GM21447 (cell line): ENCODE measurements at regions not wholly inside any gene's neighbourhood (a gene's known extent, or its start where the extent isn't known, plus 50 kb on each side); places are given as distances from the start of the nearest gene placed in this dataset.

Experiments
- ATAC-seq: cut with Tn5 transposase; IDR thresholded peaks from one replicate; pipeline ENCODE4 v1.9.1; 2021; ENCODE audit not compliant: unreplicated experiment

DNA sequence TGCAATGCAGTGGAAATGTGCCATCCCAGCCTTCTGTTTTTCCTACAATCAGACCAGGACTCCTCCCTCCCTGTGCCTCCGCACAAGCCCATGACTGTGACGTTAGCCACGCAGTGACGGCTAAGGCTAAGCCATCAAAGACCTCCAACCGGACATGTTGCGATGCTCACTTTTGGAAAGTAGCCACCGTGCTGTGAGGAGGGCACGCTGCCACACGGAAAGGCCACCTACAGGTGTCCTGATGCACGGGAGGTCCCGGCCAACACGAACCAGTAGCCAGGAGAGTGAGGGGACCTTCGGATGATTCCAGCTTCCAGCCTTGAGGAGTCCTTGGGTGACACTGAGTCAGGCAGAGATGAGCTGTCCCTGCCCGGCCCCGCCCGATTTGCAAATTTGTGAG is 53.9 kb downstream of the FOXL1 start:
- ATAC-seq: no peak

DNA sequence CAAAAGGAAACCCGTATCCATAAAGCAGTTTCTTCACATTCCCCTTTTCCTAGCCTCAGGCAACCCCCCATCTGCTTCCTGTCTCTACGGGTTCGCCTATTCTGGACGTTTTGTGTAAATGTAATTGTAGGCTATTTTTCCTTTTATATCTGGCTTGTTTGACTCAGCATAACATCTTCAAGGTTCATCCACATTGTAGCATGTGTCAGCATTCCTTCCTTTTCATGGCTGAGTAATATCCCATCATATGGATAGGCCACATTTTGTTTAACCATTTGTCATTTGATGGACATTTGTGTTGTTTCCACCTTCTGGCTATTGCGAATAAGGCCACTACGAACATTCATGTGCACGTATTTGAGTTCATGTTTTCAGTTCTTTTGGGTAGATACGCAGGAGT is 54.6 kb downstream of the FOXL1 start:
- ATAC-seq: no peak

DNA sequence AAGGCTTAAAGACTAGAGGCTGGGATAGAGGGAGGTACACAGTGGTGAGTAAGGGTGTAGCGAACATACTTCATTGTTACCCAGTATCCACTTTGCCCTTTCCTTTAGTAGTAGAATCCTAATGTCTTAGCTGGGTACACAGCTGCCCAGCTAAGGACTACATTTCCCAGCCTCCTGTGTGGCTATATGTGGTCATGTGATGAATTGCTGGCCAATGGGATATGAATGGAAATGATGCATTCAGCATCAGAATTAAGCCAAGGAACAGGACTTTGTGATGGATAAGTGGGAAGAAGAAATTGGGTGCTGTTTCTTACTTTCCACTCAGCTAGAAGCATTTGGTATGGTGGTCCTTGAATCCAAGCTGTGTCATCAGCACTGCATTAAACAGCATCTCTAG is 55.9 kb downstream of the FOXL1 start:
- no peak for ATAC-seq

DNA sequence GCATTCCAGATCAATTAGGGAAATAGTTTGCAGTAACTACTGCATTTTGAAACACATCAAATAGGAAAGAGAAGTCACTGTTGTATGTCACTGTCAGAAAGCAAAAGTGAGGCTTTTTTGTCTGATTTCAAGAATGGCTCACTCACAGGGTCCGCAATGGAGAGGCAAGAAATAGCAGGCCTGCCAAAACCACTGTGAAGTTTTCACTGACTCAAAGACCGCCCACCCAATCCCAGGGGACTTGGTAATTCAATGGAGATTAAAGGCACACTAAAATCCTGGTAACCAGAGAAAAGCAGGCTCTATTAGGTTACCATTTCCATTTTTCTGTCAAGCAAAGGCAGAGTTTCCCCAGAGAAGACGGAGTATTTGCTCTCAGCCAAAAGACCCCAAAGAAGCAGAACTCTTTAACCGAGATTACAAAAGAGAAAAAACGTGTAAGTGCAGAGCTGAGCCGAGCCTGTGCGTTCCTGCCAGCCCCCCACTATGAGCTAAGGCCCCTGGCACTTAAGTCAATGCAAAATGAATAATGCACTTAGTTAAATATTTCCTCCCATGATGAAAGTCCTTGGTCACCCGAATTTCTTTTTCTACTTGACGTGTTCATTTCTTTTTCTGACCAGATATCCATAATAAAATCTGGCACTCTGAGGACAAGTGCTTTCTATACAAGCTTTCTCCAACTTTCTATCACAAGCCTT is 57.0 kb downstream of the FOXL1 start:
- ATAC-seq: no peak

DNA sequence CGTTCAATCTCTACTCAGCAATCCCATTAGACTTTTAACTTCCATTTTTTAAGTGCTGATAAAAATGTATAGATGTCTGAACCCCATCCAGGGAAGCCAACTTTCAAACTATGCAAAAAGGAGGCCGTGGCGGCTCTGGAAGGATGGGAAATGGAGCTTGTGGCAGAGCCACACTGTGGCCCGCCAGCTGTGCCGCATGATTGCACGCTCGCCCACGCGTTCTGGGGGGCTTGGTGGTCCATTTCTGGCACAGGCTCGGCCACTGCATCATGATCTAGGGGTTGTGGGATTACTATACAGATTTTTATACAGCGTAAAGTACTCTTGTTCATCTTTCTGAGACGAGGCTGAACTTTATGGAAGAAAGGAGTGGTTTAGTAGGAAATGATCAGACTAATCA is 57.6 kb downstream of the FOXL1 start:
- no peak for ATAC-seq

DNA sequence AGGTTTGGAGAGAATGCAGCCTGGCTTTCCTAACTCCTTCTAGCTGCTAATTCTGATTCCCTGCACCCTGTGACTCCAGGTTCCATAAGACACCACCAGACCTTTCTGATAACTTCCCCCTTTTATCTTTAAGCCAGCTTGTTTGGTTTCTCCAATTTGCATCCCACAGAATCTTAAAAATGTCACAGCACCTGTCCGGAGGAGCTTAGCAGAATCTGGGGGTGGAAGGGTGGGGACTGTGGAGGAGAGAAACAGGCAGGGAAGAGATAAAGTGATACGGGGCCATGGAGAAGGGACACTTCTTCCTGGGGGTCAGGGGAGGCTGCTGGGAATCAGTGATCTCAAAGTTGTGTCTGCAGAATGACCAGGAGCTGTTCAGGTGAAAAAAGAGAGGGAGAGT is 59.4 kb downstream of the FOXL1 start:
- ATAC-seq: no peak

DNA sequence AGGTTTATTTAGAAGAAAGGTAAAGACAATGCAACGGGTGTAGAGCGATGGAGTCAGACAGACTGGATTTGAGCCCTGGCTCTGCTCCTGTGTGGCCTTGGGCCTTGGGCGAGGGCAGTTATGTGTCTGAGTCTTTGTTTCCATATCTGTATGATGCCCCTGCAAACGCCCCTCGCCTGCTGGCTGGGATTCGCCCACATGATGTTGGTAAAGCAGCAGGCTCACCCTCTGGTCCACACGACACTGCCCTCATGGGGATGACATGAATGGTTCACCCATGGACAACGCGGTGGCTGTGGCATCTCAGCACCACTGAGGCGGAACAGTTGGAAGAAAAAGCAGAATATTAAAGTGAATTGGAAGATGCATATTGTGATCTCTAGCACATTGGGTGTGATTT is 60.3 kb downstream of the FOXL1 start:
- no peak for ATAC-seq

DNA sequence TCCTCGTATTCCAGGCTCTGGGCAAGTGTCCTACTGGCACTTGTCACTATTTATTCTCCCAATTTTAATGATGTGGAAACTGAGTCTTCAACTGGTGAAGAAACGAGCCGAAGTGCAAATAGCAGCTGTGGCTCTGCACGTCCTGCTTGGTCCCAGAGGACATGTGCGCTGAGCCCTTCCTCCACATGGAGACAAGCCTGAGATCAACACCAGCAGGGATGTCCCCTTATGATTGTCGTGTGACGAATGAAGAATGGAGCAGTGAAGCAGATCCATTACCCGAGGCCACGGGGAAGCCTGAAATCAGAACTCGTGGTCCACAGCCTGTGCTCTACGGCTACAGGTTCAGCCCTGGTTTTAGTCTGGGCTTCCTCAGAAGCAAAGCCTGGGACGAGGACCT is 61.0 kb downstream of the FOXL1 start:
- no peak for ATAC-seq

DNA sequence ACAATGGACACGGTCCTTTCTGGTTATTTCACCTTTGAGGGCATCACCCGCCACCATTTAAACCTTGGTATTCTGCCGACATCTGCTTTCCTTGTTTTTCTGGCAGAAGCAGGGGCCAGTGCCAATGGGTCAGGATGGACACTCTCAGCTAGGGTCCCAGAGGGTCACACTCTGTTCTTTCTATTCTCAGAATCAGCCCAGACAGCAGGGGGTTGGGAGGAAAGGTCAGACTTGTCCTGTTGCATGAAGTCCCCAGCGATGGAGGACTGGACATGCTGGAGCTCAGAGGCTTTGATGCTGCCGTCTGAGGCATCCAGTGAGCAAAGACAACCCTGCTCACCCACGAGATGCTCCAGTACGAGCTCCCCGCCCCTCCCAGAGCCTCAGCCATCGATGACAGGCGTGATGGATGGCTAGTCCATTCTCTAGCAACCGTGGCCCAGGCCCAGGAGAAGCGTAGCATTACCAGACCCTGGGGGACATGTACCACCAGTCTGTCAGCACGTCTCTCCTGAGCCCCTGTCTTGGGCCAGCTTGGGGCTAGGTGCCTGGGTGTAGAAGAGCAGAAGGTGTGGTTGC is 62.0 kb downstream of the FOXL1 start:
- no peak for ATAC-seq

DNA sequence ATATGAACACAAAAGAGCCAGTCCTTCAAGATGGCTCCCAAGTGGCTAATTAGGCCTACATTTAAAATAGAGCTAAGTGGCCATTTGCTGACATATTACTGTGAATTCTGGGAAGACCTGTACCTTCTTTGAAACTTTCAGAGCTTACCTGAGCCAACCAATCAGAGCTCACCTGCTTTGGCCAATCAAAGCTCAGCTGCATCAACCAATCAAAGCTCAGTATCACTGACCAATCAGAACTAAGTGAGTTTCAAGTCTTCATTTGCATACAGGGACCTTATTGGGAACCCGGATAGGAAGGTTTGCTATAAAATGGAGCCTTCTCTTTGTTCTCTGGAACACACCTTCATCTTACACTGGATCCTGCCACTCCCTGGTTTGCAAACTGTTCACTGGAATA is 63.7 kb downstream of the FOXL1 start:
- no peak for ATAC-seq

DNA sequence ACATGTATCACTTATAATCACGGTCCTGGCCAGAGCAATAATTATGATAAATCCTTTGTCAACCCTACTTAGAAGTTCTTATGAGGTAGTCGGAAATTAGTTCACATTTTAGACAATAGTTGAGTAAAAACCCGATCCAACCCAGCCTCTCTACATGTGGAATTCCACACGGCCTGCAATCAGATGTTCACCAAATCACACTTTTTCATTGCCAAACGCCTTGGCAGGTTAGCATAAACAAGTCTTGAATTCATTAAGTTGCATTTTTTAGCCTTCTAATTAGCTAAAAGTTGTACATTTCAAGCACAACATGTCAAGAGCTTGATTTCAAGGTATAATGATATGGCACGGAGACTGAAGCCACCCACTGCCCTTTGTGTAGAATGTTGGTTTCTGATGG is 65.3 kb downstream of the FOXL1 start:
- no peak for ATAC-seq

DNA sequence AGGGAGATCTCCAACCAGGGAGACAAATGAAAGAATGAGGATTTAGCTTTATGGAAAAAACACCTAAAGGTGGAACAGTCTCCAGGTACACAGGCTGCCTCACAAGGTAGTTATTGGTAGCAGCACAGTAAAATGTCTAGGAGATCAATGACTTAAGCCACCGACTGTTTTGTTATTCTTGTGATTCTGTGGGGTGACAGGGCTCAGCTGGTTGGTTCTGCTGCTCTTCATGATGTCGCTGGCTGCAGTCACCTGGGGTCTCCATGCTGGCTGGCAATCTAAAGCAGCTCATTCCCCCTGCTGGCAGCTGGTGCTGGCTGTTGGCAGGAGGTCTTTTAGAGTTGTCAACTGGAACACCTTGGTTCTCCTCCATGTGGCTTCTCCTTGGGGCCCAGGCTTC is 69.2 kb downstream of the FOXL1 start:
- ATAC-seq: no peak

DNA sequence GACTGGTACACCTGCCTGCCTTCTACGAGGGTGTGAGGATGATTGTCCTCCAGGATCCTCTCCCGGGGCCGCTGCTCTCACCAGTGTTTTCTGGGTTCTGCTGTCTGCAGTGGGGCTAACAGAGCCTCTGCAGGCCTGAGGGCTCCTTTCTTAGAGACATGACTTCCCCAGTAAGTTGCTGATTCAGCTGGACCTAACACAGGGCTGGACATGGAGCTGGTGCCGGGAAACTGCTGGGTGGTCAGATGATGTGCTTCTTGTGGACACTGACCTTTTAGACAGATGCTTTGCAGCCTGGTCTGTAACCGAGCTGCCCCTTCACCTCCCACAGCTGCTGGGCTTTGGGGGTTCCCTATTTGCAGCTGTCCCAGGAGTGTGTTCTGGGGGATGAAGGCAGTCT is 71.5 kb downstream of the FOXL1 start:
- no peak for ATAC-seq

DNA sequence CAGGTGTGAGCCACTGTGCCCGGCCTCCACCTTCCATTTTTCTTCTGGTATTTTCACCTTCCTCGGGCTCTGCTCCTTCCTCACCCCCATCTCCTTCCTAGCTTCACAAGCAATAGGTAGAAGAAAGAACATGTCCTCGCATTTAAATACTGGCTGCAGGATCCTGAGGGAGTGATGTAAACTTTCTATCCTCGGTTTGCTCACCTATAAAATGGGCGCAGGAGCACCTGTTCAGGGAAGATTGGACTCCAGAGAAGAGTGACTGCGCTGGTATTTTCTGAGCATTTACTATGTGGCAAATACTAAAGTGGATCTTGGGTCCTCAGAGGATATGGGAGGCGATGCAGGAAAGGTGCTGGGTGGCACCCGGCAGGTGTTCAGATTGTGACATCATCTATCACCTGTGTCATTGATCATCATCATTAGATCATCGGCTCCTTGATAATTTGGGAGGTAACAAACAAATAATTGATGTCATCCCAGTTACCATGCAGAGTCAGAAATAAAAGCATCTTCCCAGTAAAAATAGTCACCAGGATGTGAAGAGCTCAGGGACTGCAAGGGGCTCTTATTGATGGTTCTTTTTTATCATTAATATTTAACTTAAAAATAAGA is 72.8 kb downstream of the FOXL1 start:
- ATAC-seq: no peak

DNA sequence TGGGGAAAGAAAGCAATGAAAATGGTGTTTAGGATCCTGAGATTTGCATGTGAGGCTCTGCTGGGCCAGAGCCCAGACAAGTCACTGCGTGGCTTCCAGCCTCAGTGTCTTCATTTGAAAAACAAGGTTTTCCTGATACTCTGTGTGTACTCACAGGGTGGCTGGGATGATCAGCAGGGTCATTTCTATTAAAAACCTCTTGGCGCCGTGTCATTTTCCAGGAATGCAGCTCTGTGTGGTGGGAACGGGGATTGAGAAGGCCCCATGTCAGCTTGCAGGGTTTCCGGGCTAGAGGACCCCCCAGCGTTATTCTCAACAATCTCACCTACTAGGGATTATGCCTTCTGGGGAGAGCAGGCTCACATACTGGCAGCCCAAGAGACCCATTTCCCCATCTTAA is 73.5 kb downstream of the FOXL1 start:
- no peak for ATAC-seq

DNA sequence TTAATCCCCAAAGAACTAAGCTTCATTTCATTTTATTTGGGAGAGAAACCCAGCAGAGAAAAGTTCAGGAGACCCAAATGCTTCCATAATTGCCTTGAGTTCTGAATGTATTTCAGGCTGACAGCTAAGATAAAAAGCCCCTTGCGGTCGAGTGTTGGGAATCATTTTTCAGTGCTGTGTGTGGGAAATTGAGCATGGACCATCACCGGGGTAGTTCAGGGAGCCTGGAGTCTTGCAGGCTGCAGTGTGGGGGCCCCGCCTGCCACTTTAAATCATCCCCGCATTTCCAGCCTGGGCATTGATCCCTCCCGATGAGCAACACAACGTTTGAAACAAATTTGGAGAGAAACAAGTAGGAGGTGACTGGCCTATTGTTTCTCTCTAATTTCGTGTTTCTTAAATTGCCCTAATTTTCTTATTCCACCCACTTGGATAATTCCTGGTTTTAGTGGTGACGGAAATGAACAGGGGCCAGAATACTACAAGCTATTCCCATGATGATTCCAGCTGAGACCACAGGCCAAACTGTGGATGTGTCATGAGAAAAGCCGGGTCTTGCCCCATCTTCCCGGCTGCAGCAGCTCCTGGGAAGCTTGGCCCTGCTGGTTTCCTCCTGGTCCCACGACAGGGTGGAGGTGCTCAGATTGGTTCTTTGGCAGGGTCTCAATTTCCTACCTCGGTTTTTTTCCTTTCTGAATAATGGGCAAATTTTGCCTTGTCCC is 75.1 kb downstream of the FOXL1 start:
- no peak for ATAC-seq

DNA sequence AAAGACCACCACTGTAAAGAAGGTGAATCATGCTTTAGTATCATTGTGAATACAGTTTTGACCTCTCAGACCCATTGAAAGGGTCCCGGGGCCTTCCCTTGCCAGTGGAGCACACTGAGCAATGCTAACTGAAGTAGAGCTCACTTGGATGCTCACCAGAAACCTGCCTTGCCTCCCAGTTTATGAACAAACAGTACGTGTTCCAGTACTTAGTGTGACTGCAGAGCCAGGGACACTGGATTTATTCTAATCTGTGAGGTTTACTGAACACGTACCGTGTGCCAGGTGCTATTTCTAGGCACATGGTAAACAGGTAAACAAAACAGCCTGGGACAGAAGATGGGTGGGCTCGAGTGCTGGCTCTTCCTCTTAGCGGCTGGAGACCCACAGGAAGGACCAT is 79.6 kb downstream of the FOXL1 start:
- ATAC-seq: no peak

DNA sequence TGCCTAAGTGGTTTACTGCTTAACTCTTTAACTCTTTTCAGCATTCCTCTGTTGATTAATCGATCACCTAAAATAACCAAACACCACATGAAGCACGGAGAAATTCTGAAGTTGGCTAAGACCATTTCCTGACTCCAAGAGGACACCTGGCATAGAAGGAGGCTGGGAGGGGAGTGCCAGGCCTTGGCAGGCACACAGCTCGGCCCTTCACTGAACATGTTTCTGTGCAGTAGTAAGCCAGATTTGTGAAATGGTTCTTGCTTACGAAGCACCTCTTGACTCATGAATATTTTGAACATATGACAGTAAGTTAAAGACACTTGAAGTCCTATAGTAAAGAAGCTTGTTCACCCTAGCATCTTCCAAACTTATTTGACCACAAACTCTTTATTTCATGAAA is 82.3 kb downstream of the FOXL1 start:
- ATAC-seq: no peak

DNA sequence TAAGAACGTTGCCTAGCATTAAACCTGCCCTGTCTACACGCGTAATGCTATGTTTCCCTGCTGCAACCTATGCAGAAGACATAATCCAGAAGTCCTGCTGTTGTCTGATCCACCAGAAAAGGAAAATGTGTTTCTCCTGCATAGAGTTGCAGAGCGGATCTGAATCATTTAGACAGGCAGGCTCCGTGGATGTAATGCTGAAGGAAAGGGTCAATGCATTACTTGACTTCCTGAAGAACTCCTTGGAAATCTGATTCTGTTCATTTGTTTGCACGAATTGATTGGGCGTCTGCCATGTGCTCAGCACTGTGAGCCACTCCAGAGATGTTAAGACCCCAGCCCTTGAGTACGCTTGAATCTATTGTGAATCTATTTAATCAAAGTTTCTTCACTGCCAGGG is 83.4 kb downstream of the FOXL1 start:
- no peak for ATAC-seq

DNA sequence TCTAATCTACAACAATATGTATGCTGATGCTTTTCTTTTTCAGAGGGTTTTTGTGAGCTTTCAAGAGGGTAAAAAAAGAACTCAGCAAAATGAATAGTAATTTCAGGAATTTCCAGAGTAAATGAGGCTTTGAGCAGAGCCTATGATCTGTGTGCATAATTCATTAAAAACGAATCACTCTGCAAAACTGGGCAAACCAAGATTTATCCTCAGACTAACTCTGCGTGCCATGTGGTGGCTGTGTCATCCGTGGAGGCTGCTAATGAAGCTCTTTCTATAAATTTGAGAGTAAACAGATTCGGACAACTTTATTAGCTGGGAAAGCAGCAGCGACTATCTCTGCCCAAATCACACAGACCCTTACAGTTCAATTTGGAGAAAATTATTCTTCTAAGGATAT is 83.8 kb downstream of the FOXL1 start:
- no peak for ATAC-seq

DNA sequence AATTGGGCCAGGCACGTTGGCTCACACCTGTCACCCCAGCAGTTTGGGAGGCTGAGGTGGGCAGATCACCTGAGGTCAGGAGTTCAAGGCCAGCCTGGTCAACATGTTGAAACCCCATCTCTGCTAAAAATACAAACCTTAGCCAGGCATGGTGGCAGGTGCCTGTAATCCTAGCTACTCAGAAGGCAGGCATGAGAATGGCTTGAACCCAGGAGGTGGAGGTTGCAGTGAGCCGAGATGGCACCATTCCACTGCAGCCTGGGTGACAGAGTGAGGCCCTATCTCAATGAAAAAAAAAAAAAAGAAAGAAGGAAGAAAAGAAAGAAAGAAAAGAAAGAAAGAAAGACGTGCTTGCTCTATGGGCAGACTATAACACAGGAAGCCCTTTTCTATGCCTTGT is 84.4 kb downstream of the FOXL1 start:
- ATAC-seq: no peak
